HG03280 (cell line): ENCODE measurements at regions not wholly inside any gene's neighbourhood (a gene's known extent, or its start where the extent isn't known, plus 50 kb on each side); places are given as distances from the start of the nearest gene placed in this dataset.
"Not testable (repeated sequence)": the region's sequence is repeated elsewhere in the genome, so short reads cannot be mapped to it uniquely, and the experiment has no call there.

ENCODE experiments used
- ATAC-seq: cut with Tn5 transposase; IDR thresholded peaks from one replicate; pipeline ENCODE4 v1.9.1; 2021; ENCODE audit warnings: mild to moderate bottlenecking, moderate library complexity; ENCODE audit not compliant: unreplicated experiment

- no peak for ATAC-seq
Observed at GRCh38 chr13:65836066-65836465, 1394.1 kb downstream of the PCDH9 start.

GRCh38 chr13:65834897-65835296, 1395.2 kb downstream of the PCDH9 start:
- ATAC-seq = no peak

DNA sequence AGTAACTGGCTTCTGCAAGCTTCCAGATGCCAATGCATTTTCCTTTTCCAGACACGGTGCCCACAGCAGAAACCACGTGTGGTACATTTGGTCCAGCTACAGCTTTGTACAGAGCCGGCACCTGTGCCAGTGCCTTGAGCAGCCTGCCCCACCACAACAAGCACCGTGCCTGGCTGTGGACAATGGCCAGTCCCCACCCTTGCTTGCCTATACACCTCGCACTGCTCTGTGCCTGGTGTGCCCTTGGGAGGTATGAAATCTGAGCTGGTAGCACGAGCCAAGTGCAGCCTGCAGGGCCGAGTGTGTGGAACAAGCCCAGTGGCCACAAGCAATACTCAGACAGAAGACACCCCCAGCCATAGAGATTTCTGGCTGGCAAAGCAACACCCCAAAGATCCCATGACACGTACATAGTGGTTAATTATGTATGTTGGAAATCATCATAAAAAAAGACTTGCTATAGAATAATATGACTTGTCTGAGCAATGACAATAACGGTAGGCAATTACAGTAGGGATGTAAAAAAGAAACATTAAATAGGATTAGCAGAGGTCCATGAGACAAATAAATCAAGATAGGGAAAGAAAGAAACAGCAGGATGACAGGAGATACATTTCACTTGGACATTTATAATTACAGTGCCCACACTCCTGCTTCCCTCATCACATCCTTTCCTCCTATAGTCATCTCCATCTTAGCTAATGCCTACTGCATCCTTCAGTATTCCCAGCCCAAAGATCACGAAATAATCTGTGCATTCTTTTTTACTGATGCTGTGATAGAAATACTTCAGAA, 1399.5 kb downstream of the PCDH9 start:
- no peak for ATAC-seq

DNA sequence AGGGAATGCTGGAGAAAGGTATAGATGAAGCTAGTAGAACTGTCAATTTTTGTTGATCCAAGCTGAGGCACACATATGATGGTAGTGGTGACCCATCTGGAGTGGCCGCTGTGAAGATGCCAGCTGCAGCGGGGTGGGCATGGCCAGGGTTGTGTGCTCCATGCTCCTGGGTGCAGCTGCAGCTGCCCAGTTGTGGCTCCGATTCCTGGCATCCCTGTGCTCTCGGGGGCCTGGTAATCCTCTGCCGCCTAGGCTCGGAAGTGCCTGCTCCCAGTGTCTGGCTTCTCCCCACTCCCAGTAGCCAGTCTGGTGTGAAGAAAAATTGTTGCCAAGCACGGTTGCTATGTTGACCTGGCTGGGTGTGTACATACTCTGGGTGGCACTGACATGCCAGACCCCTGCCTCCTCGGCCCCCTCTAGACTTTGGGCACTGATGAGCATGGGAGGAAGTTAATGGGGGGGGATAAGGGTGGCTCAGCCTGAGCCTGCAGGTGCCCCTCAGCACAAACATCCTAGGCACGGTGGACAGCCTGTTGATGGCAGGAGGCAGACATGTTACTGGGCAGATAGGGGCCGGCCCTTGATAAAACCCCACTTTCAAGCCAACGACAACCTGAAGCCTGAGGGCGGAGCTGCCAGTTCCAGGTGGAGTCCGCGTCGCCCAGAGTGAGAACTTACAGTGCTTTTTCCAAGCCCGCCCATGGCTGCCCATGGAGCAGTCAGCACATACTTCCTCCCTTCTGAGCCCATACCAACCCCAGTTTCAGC, 1400.7 kb downstream of the PCDH9 start:
- ATAC-seq = no peak

DNA sequence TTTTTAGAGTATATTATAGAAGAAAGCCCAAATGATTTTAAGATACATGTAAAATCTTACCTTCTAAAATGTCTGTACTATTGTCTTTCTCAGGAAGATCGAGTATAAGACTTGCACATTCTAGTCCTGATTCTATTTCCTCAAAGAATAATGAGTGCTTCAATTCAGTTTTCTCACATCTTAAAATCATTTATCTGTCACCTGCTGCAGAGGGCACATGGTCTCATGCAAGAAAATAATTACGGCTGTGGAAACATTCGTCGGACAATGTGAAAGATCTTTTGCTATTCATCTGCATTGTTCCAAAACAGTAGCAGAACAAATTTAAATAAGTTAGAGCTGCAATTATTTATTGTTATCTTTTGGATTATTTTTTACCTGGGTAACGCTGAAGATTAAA, 1403.5 kb downstream of the PCDH9 start:
- ATAC-seq = no peak

- ATAC-seq = no peak
Observed at GRCh38 chr13:65825039-65825438, 1405.1 kb downstream of the PCDH9 start.

GRCh38 chr13:65808061-65808460, 1422.1 kb downstream of the PCDH9 start:
- no peak for ATAC-seq

- ATAC-seq = no peak
Observed at GRCh38 chr13:65803530-65804392, 1426.4 kb downstream of the PCDH9 start.

GRCh38 chr13:65789815-65790214, 1440.3 kb downstream of the PCDH9 start:
- ATAC-seq = no peak

DNA sequence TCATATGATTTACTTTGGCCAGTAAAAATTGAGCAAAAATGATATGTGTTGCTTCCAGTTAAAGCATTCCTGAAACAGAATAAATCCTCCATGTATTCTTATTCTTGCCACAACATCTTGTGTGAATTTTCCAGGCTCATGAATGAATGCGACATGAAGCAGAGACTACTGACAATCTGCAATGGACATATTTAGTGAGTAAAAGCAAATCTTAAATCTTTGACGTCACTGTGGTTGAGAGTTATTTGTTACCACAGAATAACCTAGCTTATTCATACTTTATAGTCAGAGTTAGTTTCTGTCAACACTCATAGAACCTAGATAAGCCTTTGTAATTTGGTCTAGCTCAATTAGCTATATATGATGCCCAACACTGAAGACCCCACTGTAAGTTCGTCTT, 1443.1 kb downstream of the PCDH9 start:
- ATAC-seq = no peak

- no peak for ATAC-seq
Observed at GRCh38 chr13:65784088-65784816, 1445.9 kb downstream of the PCDH9 start.

DNA sequence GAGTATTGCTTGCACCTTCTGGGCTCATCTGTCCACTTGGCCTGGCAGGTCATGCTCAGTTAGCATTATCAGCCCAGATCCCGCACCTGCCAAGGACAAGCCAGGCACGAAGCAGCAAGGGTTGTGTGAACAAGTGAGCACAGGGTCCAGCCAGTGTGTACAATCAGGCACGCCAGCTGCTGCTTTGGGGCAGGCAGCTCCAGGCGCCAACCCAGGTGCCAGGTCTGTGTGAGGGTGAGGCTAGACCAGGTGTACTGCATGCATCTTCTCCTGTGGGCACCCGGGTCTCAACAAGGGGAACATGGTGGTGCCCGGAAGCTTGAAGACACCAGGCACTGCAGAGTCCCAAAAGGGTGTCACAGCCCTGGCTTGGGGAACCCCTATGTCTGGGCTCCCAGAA, 1446.8 kb downstream of the PCDH9 start:
- ATAC-seq = no peak

GRCh38 chr13:65771704-65772313, 1458.3 kb downstream of the PCDH9 start:
- not testable (repeated sequence) for ATAC-seq

DNA sequence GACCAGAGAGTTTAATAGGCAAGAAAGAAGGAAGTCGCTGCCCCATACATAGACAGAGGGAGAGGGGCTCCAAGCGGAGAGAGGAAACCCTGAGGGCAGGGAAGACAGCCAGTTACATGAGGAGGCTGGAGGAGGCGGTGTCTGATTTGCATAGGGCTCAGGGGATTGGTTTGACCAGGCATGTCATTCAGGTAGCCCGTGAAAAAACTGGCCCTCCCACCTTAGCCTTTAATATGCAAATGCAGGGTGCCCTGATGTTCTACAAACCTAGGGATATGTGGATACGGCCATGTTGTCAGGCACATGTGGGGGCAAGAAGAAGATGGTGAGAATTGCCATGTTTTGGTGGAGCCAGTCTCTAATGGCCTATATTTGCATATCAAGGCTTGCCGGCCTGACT, 1461.6 kb downstream of the PCDH9 start:
- ATAC-seq = no peak

- no peak for ATAC-seq
Observed at GRCh38 chr13:65763811-65764210, 1466.3 kb downstream of the PCDH9 start.

DNA sequence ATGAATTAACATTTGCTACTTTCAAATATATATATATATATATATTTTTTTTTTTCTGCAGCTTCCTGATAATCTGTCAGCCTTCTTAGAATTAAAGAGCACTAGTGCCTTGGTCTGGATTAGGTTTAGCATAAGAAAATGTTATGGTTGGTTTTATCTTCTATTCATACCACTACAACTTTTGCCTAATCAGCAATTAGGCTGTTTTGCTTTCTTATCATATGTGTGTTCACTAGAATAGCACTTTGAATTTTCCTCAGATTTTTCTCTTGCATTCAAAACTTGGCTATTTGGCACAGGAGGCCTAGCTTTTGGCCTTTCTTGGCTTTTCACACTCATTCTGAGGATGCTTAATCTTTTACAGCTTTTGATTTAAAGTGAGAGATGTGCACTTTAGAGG, 1468.1 kb downstream of the PCDH9 start:
- ATAC-seq = no peak

- no peak for ATAC-seq
Observed at GRCh38 chr13:65756071-65756671, 1474.0 kb downstream of the PCDH9 start.

- no peak for ATAC-seq
Observed at GRCh38 chr13:65748227-65748626, 1481.9 kb downstream of the PCDH9 start.

DNA sequence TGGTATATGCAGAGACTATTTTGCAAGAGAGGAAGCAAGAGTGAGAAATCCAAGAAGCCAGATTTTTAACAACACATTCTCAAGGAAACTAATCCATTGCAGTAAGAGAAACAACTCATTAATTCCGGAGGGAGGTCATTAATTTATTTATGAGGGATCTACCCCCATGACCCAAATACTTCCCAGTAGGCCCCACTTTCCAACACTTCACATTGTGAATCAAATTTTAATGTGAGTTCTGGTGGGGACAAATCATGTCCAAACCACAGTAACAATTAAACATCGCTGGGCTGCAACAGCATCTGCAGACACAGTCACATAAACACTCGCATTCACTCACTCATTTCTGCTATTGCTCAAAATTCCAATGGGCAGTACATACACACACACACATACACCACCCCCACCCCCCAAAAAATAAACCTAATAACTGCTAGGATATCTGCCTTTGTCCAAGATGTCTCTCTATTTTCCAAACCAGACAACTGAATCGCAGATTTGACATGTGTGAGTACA, 1483.7 kb downstream of the PCDH9 start:
- ATAC-seq = no peak

DNA sequence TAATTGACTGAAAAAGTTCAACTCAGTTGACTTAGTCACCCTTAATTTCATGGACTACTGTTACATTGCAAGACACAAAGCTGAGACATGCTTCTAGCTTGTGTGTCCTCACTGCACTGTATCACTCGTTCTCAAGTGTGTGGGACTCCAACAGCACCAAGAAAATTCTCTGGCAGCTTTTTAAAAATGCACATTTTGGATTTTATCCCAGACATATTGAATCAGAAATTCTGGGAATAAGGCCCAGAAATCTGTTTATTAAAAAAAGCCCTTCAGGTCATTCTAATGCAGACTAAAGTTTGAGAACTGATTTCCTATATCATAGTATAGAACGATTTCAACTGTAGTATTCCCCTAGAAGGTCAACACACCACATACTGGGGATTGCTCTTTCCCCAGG, 1485.3 kb downstream of the PCDH9 start:
- no peak for ATAC-seq
